Left ventricle myocardium superior (tissue), 1 donor: ENCODE measurements at regions not wholly inside any gene's neighbourhood (a gene's known extent, or its start where the extent isn't known, plus 50 kb on each side); places are given as distances from the start of the nearest gene placed in this dataset.
"Not testable (repeated sequence)": the region's sequence is repeated elsewhere in the genome, so short reads cannot be mapped to it uniquely, and the experiment has no call there.

Source experiments
- ATAC-seq: fragments of 200-7000 bp; cut with Tn5 transposase; one replicate; pipeline ENCODE4 v1.9.1; 2020; ENCODE audit warnings: mild to moderate bottlenecking, moderate library complexity
- DNase-seq: peaks from one replicate; pipeline ENCODE4 v3.0.0-alpha.2; 2020
- intact Hi-C: fragments of 100-400 bp; cut with micrococcal nuclease; formaldehyde crosslinking; loops from one replicate; pipeline ENCODE4 v1.11.0; 2022
- donor health status: DM: no; HTN: yes; CAD: no; lungs with severe emphysema.

DNA sequence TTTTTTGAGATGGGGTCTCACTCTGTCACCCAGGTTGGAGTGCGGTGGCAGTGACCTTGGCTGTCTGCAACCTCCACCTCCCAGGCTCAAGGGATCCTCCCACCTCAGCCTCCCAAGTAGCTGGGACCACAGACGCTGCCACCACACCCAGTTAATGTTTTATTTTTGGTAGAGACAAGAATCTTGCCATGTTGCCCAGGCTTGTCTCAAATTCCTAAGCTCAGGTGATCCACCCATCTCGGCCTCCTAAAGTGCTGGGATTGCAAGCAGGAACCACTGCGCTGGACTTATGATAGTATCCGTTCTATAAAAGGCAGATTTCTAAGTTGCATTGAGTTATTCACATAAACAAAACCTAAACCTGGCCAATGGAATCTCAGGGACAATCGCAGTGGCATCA lies 321.1 kb upstream of the PRICKLE1 start:
- no peak for ATAC-seq
- no peak for DNase-seq
- intact Hi-C loops = no loop called here

GRCh38 chr12:42908712-42909111 lies 319.2 kb upstream of the PRICKLE1 start:
- ATAC-seq = no peak
- no peak for DNase-seq
- intact Hi-C loops = no loop called here

- intact Hi-C loops, ATAC-seq, DNase-seq: not testable (repeated sequence)
Measured at GRCh38 chr12:42906801-42907200, 317.3 kb upstream of the PRICKLE1 start.

DNA sequence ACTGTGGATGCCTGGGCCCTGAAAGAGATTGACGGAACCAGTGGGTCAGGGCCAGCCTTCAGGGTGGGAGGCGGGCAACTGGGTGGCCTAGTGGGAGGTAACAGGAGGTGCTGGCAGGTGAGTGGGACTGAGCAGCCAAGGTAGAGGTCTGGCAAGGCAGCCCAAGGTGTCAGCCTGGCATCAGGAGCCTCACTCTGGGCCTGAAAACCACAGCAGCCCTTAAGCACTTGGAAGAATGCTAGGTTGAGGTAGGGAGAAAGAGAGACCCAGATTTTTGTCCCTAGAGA lies 315.8 kb upstream of the PRICKLE1 start:
- ATAC-seq (no peak), DNase-seq (no peak)
- intact Hi-C loops = no loop called here

DNA sequence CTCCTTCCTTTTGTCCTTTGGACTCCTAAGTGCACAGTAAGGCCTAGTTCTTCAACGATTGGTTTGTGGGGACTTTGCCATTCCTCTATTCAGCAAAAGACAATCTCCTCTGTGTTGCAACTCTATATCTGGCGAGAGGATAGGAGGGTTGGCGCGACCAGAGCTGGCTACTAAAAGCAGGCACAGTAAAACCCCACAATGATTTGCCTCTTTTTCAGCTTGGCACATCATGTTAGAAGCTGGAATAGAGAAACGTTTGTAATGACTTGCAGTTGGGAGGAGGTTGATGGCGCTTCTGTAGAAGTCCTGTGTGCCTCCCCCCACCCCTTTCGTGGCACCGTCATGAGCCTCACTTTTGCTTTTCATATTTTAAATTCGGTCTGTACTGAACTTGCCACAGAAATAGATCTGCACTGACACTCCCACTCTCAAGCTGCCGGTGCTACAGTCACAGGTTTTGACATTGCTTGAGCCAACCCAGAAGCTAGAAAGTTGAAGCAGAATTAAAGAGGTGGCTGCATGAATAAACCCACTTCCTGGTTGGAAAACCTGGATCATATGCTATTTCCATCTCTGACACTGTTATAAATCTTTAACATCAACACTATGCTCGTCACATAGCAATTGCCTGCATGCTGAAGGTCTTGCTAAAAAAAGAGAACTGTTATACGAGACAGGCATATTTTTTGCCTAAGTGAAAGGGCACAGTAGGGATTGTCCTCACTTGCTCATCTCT lies 315.3 kb upstream of the PRICKLE1 start:
- peak; percentile 60 for ATAC-seq
- DNase-seq = no peak
- intact Hi-C loops = no loop called here

DNA sequence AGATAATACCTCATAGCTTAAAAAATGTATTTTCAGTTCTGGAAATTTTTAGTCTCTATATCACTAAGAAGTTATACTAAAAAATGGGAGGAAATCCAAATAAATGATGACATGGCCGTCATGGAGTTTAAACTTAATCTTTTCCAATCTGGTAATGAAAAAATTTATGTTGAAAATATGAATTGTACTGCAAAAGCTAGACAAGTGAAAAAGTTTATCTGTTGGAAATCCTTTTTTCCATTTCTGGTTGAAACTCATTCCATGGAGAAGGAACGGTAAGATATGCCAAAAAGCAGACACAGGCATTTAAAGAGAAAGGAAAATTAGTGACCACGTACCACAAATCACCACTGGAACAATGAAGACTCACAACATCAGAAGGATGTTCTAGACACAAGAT lies 314.2 kb upstream of the PRICKLE1 start:
- intact Hi-C loops = no loop called here
- no peak for ATAC-seq
- DNase-seq = no peak

DNA sequence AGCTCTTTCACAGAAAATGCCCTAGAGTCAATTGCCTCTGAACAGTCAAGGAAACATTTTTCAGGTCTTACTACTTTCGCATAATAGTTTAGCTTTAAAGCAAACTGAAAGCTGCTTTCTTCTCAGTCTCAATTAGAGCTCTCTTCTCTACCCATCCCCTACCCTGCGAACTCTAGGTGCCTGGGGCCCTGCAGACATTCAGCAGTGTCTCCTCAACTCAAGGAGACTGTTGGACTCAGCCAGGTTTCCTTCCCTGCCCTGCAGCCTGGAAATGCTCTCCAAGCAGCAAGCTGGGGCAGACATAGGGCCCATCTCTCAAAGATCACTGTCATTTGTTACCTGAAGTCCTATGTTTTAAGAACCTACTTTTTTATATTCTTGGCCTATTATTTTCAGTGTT lies 312.5 kb upstream of the PRICKLE1 start:
- intact Hi-C loops = no loop called here
- DNase-seq (no peak), ATAC-seq (no peak)

DNA sequence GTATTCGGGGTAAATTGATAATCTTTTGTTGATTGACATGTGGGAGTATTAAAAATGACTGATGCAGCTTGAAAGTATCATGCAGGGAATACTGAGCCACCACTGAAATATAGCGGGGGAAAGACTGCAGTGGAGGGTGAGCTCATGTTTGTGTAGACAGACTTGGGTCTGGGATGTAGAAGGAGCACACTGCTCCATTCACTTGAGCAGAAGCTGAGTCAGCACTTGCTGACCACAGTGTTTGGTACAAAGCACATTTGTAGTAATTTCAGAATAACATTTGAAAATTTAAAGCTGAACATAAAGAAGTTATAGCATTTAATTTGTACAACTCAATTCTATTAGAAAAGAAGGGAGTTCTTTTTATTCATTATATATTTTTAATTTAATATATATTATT lies 304.3 kb upstream of the PRICKLE1 start:
- ATAC-seq (no peak), DNase-seq (no peak)
- intact Hi-C loops = no loop called here

DNA sequence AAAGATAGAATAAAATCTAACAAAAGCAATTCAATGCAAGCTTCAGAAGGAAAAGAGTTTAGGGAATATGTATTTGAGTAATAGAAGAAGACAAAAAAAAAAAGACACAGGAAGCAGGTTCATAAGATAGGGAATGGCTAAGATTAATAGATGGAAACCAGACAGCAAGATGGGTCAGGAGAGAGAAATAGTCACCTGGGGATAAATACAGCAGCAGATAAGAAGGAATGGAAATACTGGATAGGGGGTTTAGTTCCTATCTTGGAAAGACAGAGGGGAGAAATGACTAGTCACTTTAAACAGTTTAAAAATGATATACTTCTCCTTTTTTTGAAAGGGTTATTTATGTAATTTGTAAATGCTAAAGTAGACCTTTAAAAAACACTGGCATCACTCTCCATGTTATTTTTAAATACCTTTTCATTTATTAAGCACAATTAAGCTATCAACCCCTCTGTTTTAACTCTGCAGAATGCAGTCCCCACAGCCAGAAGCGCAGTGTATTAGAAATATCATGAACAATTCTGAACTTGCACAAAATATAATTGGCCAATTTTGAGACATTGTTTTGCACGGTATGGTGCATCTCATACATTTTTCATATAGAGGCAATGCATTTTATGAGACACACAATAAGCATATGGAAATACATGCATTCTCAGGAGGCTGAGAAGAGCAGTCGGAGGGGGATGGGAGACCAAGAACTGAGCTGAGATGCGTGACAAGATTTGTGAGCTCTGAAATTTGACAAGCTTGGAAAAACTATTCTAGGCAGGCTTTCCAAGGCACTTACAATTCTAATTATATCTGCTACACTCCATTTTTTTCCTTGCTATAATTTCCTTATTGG lies 303.4 kb upstream of the PRICKLE1 start:
- no peak for ATAC-seq
- intact Hi-C loops = no loop called here
- DNase-seq = no peak

GRCh38 chr12:42887657-42888056 lies 298.1 kb upstream of the PRICKLE1 start:
- DNase-seq (no peak), ATAC-seq (no peak)
- intact Hi-C loops = no loop called here

- ATAC-seq = no peak
- intact Hi-C loops = no loop called here
- DNase-seq = no peak
Measured at GRCh38 chr12:42886160-42886559, 296.6 kb upstream of the PRICKLE1 start.

DNA sequence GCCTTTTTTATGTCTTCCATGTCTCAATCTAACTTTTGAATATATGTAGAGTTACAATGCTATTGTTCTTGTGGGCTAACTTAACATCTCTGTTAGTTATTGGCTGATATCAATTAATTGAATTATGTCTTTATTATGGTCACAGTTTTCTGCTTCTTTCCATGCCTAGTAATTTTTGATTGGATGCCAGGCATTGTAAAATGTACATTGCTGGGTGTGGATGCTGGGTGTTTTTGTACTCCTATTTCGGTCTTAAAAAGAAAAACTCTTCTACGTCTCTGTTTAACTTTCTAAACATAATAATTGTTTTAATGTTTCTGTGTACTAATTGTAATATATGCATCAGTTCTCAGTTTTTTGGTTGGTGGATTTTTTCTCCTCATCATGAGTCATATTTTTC lies 296.1 kb upstream of the PRICKLE1 start:
- no peak for DNase-seq
- no peak for ATAC-seq
- intact Hi-C loops = no loop called here

GRCh38 chr12:42884116-42884515 lies 294.6 kb upstream of the PRICKLE1 start:
- no peak for DNase-seq
- no peak for ATAC-seq
- intact Hi-C loops = no loop called here

- intact Hi-C loops = no loop called here
- no peak for ATAC-seq
- DNase-seq = no peak
Measured at GRCh38 chr12:42873401-42873800, 283.9 kb upstream of the PRICKLE1 start.

DNA sequence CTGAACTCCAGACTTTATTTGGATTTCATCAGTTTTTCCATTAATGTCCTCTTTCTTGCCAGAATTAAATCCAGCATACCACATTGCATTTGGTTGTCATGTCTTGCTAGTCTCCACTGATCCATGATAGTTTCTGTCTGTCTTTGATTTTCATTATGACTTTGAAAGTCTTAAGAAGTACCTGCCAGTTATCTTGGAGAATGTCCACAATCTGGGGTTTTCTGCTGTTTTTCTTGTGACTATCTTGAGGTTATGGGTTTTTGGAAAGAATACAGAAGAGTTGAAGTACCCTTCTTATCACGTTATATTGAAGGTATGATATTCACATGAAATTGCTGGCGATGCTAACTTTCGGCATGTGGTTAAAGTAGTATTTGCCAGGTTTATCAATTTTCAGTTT lies 282.3 kb upstream of the PRICKLE1 start:
- no peak for DNase-seq
- intact Hi-C loops = no loop called here
- ATAC-seq = no peak

DNA sequence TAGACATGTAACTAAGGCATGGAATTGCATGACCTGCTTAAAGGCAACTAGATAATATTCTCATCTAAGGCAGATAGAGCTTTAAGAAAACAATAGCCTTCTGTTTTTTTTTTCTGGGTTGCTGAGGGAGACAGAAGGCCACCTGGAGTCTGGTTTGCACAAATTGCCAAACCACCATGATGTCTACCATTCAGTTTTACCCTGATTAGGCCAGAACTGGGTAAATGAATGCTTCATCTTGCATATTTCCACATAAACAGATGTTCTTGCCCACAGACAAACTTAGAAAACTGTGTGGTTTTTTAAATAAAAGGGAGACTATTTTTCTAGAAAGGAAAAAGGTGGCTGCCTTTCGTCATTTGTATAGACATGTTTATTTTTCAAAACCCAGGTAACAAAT lies 278.7 kb upstream of the PRICKLE1 start:
- intact Hi-C loops = no loop called here
- ATAC-seq (no peak), DNase-seq (no peak)

GRCh38 chr12:42865282-42865681 lies 275.7 kb upstream of the PRICKLE1 start:
- DNase-seq (no peak), ATAC-seq (no peak)
- intact Hi-C loops = no loop called here

DNA sequence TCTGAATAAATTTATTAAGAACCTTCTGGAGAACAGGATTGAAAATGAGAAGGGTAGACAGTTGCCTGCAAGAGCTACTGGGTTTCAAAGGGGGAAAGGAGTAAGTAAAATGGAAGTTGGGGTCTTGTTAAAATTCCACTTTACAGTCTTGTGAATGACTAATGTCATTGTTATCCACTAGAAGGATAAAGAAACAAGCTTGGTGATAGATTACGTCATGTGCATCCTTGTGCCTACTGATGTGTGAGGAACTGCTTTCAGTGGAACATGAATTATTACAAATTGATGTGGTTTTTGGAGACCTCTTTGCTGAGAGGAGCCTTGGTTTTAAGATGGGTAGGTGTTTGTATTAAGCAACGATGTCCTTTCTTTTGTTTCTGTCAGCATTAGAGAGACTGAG lies 272.5 kb upstream of the PRICKLE1 start:
- no peak for DNase-seq
- ATAC-seq = no peak

DNA sequence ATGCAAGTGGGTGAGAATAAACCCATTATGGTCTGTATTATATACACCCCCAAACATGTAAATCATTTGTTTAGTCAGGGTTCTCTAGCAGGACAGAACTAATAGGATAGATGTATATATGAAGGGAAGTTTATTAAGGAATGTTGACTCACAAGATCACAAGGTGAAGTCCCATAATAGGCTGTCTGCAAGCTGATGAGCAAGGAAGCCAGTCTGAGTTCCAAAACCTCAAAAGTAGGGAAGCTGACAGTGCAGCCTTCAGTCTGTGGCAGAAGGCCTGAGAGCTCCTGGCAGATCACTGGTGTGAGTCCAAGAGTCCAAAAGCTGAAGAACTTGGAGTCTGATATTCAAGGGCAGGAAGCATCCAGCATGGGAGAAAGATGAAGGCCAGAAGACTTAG lies 270.8 kb upstream of the PRICKLE1 start:
- DNase-seq, ATAC-seq, intact Hi-C loops: not testable (repeated sequence)

More for the DNA sequence above, 272.5 kb upstream of the PRICKLE1 start:
- intact Hi-C loops = no loop called here

GRCh38 chr12:42859612-42860011 lies 270.1 kb upstream of the PRICKLE1 start:
- no peak for ATAC-seq
- intact Hi-C loops = no loop called here
- no peak for DNase-seq

GRCh38 chr12:42857106-42857505 lies 267.6 kb upstream of the PRICKLE1 start:
- intact Hi-C loops = no loop called here
- no peak for ATAC-seq
- DNase-seq = no peak
